ENCODE measurements at regions not wholly inside any gene's neighbourhood (a gene's known extent, or its start where the extent isn't known, plus 50 kb on each side); places are given as distances from the start of the nearest gene placed in this dataset.

DNA sequence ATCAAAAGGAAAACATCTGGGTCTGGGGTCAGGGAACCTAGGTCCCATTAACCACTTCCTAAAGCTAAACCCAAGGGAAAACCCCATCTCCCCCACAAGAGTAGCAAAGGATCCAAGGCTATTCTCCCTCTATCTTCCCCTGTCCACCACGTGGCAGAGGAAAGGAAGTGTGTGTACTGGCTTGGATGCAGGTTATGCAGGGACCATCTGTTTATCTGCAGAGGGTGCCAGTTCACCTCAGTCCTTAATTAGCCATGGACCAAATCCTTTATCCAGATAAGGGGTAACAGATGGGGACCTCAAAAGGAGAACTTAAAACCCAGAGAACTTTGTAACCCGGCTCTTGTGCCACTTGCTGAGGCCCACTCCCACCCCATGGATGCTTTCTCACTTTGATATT is 135.3 kb downstream of the ZNF518B start:
- Mint-ChIP-seq H3K4me3 (no peak overlapping the region), H3K4me1 (no peaks in the 10 kb centered on the region), H3K9me3 (no peaks in the 10 kb centered on the region; the same call in 2 of the 3 replicates), H3K27ac (no peak overlapping the region), H3K27me3 (ENCODE audit: insufficient read depth, low read depth, poor library complexity) (no peaks in the 10 kb centered on the region), H3K36me3 (ENCODE audit: low read depth) (no peaks in the 10 kb centered on the region)
- Histone ChIP-seq H2AFZ (0 out of 2 replicates have a peak overlapping the region, but pooled peaks have one; percentile 43), H3K4me1 (ENCODE audit: insufficient read depth) (no peaks in the 10 kb centered on the region), H3K36me3 (ENCODE audit: insufficient read depth) (no peaks in the 10 kb centered on the region), H3K79me2 (replicated peaks; ENCODE audit: insufficient read depth) (no peaks in the 10 kb centered on the region), H4K20me1 (replicated peaks; ENCODE audit: insufficient read depth) (no peaks in the 10 kb centered on the region), H3K9me2 (ENCODE audit: insufficient read depth) (peaks cover 6% of the 10 kb centered on the region; the same call in 1 of the 2 replicates), H3K4me3 (no peak overlapping the region), H3F3A (replicated peaks; ENCODE audit: low read depth) (no peaks in the 10 kb centered on the region), H3K4me2 (no peak overlapping the region), H3K27me3 (ENCODE audit: insufficient read depth) (no peaks in the 10 kb centered on the region), H3K27ac (ENCODE audit: low read depth) (no peak overlapping the region)
- DNase-seq (ENCODE audit: low spot score) (no peak), ATAC-seq (no peak)
- TF ChIP-seq, protein P1, sequence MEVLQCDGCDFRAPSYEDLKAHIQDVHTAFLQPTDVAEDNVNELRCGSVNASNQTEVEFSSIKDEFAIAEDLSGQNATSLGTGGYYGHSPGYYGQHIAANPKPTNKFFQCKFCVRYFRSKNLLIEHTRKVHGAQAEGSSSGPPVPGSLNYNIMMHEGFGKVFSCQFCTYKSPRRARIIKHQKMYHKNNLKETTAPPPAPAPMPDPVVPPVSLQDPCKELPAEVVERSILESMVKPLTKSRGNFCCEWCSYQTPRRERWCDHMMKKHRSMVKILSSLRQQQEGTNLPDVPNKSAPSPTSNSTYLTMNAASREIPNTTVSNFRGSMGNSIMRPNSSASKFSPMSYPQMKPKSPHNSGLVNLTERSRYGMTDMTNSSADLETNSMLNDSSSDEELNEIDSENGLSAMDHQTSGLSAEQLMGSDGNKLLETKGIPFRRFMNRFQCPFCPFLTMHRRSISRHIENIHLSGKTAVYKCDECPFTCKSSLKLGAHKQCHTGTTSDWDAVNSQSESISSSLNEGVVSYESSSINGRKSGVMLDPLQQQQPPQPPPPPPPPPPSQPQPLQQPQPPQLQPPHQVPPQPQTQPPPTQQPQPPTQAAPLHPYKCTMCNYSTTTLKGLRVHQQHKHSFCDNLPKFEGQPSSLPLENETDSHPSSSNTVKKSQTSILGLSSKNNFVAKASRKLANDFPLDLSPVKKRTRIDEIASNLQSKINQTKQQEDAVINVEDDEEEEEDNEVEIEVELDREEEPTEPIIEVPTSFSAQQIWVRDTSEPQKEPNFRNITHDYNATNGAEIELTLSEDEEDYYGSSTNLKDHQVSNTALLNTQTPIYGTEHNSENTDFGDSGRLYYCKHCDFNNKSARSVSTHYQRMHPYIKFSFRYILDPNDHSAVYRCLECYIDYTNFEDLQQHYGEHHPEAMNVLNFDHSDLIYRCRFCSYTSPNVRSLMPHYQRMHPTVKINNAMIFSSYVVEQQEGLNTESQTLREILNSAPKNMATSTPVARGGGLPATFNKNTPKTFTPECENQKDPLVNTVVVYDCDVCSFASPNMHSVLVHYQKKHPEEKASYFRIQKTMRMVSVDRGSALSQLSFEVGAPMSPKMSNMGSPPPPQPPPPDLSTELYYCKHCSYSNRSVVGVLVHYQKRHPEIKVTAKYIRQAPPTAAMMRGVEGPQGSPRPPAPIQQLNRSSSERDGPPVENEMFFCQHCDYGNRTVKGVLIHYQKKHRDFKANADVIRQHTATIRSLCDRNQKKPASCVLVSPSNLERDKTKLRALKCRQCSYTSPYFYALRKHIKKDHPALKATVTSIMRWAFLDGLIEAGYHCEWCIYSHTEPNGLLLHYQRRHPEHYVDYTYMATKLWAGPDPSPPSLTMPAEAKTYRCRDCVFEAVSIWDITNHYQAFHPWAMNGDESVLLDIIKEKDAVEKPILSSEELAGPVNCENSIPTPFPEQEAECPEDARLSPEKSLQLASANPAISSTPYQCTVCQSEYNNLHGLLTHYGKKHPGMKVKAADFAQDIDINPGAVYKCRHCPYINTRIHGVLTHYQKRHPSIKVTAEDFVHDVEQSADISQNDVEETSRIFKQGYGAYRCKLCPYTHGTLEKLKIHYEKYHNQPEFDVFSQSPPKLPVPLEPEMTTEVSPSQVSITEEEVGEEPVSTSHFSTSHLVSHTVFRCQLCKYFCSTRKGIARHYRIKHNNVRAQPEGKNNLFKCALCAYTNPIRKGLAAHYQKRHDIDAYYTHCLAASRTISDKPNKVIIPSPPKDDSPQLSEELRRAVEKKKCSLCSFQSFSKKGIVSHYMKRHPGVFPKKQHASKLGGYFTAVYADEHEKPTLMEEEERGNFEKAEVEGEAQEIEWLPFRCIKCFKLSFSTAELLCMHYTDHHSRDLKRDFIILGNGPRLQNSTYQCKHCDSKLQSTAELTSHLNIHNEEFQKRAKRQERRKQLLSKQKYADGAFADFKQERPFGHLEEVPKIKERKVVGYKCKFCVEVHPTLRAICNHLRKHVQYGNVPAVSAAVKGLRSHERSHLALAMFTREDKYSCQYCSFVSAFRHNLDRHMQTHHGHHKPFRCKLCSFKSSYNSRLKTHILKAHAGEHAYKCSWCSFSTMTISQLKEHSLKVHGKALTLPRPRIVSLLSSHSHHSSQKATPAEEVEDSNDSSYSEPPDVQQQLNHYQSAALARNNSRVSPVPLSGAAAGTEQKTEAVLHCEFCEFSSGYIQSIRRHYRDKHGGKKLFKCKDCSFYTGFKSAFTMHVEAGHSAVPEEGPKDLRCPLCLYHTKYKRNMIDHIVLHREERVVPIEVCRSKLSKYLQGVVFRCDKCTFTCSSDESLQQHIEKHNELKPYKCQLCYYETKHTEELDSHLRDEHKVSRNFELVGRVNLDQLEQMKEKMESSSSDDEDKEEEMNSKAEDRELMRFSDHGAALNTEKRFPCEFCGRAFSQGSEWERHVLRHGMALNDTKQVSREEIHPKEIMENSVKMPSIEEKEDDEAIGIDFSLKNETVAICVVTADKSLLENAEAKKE (CRISPR knock-in tag; IDR thresholded peaks at IDR 0.05): no peak
- TF ChIP-seq CREB1 (CRISPR knock-in tag; IDR thresholded peaks at IDR 0.05; ENCODE audit: low read depth): no peak
- no peak for TF ChIP-seq JUNB (IDR thresholded peaks at IDR 0.05; ENCODE audit: unreplicated experiment)
- TF ChIP-seq, protein P2, sequence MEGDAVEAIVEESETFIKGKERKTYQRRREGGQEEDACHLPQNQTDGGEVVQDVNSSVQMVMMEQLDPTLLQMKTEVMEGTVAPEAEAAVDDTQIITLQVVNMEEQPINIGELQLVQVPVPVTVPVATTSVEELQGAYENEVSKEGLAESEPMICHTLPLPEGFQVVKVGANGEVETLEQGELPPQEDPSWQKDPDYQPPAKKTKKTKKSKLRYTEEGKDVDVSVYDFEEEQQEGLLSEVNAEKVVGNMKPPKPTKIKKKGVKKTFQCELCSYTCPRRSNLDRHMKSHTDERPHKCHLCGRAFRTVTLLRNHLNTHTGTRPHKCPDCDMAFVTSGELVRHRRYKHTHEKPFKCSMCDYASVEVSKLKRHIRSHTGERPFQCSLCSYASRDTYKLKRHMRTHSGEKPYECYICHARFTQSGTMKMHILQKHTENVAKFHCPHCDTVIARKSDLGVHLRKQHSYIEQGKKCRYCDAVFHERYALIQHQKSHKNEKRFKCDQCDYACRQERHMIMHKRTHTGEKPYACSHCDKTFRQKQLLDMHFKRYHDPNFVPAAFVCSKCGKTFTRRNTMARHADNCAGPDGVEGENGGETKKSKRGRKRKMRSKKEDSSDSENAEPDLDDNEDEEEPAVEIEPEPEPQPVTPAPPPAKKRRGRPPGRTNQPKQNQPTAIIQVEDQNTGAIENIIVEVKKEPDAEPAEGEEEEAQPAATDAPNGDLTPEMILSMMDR (conservative IDR thresholded peaks at IDR 0.05; ENCODE audit: low read depth in 2 of 2): no peak
- TF ChIP-seq EZH2phosphoT487 (IDR thresholded peaks at IDR 0.05; ENCODE audit: unreplicated experiment): no peak
- no peak for TF ChIP-seq STAT1 (IDR thresholded peaks at IDR 0.05; ENCODE audit: unreplicated experiment)
- no peak for TF ChIP-seq ZNF331 (CRISPR knock-in tag; IDR thresholded peaks at IDR 0.05; ENCODE audit: low read depth)
- TF ChIP-seq, protein P3, sequence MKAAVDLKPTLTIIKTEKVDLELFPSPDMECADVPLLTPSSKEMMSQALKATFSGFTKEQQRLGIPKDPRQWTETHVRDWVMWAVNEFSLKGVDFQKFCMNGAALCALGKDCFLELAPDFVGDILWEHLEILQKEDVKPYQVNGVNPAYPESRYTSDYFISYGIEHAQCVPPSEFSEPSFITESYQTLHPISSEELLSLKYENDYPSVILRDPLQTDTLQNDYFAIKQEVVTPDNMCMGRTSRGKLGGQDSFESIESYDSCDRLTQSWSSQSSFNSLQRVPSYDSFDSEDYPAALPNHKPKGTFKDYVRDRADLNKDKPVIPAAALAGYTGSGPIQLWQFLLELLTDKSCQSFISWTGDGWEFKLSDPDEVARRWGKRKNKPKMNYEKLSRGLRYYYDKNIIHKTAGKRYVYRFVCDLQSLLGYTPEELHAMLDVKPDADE (IDR thresholded peaks at IDR 0.05): no peak
- TF ChIP-seq ZNF114 (CRISPR knock-in tag; IDR thresholded peaks at IDR 0.05): no peak
- TF ChIP-seq POLR2AphosphoS5 (IDR thresholded peaks at IDR 0.05; ENCODE audit: low read depth): no peak
- no peak for TF ChIP-seq NANOG (IDR thresholded peaks at IDR 0.05; ENCODE audit: borderline replicate concordance)
- TF ChIP-seq, protein P4, sequence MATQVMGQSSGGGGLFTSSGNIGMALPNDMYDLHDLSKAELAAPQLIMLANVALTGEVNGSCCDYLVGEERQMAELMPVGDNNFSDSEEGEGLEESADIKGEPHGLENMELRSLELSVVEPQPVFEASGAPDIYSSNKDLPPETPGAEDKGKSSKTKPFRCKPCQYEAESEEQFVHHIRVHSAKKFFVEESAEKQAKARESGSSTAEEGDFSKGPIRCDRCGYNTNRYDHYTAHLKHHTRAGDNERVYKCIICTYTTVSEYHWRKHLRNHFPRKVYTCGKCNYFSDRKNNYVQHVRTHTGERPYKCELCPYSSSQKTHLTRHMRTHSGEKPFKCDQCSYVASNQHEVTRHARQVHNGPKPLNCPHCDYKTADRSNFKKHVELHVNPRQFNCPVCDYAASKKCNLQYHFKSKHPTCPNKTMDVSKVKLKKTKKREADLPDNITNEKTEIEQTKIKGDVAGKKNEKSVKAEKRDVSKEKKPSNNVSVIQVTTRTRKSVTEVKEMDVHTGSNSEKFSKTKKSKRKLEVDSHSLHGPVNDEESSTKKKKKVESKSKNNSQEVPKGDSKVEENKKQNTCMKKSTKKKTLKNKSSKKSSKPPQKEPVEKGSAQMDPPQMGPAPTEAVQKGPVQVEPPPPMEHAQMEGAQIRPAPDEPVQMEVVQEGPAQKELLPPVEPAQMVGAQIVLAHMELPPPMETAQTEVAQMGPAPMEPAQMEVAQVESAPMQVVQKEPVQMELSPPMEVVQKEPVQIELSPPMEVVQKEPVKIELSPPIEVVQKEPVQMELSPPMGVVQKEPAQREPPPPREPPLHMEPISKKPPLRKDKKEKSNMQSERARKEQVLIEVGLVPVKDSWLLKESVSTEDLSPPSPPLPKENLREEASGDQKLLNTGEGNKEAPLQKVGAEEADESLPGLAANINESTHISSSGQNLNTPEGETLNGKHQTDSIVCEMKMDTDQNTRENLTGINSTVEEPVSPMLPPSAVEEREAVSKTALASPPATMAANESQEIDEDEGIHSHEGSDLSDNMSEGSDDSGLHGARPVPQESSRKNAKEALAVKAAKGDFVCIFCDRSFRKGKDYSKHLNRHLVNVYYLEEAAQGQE (IDR thresholded peaks at IDR 0.05; ENCODE audit: unreplicated experiment): no peak
- TF ChIP-seq EZH2 (IDR thresholded peaks at IDR 0.05; ENCODE audit: low read depth, unreplicated experiment): no peak

Data from GM23338 (cell line).